ENCODE measurements at regions not wholly inside any gene's neighbourhood (a gene's known extent, or its start where the extent isn't known, plus 50 kb on each side); places are given as distances from the start of the nearest gene placed in this dataset.

GRCh38 chr1:68293122-68293521 is 60.8 kb upstream of the WLS start:
- TF ChIP-seq, protein P1, sequence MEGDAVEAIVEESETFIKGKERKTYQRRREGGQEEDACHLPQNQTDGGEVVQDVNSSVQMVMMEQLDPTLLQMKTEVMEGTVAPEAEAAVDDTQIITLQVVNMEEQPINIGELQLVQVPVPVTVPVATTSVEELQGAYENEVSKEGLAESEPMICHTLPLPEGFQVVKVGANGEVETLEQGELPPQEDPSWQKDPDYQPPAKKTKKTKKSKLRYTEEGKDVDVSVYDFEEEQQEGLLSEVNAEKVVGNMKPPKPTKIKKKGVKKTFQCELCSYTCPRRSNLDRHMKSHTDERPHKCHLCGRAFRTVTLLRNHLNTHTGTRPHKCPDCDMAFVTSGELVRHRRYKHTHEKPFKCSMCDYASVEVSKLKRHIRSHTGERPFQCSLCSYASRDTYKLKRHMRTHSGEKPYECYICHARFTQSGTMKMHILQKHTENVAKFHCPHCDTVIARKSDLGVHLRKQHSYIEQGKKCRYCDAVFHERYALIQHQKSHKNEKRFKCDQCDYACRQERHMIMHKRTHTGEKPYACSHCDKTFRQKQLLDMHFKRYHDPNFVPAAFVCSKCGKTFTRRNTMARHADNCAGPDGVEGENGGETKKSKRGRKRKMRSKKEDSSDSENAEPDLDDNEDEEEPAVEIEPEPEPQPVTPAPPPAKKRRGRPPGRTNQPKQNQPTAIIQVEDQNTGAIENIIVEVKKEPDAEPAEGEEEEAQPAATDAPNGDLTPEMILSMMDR (IDR thresholded peaks at IDR 0.05; ENCODE audit: insufficient read depth, low read length, poor library complexity, severe bottlenecking) = no peak
- no peak for TF ChIP-seq EZH2phosphoT487 (conservative IDR thresholded peaks at IDR 0.05; ENCODE audit: low read length)
